OCI-LY1 (cell line): ENCODE measurements at regions not wholly inside any gene's neighbourhood (a gene's known extent, or its start where the extent isn't known, plus 50 kb on each side); places are given as distances from the start of the nearest gene placed in this dataset.

Experiments used
- EZH2 ChIP-seq: fragments of 200-600 bp; sonication (generic), shearing (Covaris generic); IDR thresholded peaks from 2 replicates; pipeline ENCODE4 v1.8.0; 2017; ENCODE audit warnings: borderline replicate concordance, mixed run types, mild to moderate bottlenecking, antibody characterized with exemption, low read length, moderate library complexity, mixed read lengths
- TF ChIP-seq, protein P1 (sequence below): fragments of 200-600 bp; sonication (generic), shearing (Covaris generic); IDR thresholded peaks from 2 replicates; pipeline ENCODE4 v1.5.1; 2017; ENCODE audit warnings: mild to moderate bottlenecking, antibody characterized with exemption, low read length, moderate library complexity, mixed read lengths

DNA sequence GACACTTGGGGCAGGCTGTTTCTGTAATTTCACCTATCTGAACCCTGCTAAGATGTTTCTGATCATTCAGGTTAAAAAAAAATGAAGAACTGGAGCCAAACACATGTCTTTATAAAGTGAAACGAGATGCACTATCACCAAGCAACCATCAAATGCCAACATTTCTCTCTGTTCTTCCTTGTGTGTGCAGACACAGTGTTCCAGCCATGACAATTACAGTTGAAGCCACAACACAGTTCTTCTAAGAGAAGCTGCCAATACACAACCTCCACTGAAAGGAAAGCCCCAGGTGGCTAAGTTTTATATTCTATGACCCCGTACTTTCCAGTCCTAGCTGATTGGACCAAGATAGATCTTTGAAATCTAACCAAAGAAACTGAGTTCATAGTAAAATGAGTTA, 181.8 kb downstream of the RAD51AP2 start:
- TF ChIP-seq, protein P1, sequence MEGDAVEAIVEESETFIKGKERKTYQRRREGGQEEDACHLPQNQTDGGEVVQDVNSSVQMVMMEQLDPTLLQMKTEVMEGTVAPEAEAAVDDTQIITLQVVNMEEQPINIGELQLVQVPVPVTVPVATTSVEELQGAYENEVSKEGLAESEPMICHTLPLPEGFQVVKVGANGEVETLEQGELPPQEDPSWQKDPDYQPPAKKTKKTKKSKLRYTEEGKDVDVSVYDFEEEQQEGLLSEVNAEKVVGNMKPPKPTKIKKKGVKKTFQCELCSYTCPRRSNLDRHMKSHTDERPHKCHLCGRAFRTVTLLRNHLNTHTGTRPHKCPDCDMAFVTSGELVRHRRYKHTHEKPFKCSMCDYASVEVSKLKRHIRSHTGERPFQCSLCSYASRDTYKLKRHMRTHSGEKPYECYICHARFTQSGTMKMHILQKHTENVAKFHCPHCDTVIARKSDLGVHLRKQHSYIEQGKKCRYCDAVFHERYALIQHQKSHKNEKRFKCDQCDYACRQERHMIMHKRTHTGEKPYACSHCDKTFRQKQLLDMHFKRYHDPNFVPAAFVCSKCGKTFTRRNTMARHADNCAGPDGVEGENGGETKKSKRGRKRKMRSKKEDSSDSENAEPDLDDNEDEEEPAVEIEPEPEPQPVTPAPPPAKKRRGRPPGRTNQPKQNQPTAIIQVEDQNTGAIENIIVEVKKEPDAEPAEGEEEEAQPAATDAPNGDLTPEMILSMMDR = no peak
- TF ChIP-seq EZH2 = no peak
